ENCODE measurements at regions not wholly inside any gene's neighbourhood (a gene's known extent, or its start where the extent isn't known, plus 50 kb on each side); places are given as distances from the start of the nearest gene placed in this dataset.
"Not testable (repeated sequence)": the region's sequence is repeated elsewhere in the genome, so short reads cannot be mapped to it uniquely, and the experiment has no call there.

DNA sequence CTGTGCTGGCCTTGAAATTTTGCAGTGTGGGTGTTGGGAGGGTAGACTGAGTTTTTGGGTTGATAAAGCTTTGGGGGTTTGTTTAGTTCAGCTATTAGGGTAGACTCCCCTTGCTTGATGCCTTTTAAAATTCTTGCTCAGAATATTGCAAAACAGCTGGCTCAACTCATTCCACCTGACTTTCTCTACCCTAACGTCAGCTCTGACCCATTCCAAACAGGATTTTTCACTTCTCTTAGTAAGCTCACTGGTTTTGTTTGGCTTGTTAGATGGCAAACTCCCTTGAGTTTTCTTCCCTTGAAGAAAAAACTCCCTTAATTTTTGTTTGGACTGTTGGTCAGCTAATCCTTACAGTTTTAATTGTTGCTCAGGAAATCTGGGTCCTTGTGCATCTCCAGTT, 195.1 kb upstream of the DTNA start:
- Mint-ChIP-seq H3K27ac (no peak overlapping the region), H3K4me3 (no peak overlapping the region), H3K27me3 (no peaks in the 10 kb centered on the region), H3K4me1 (no peaks in the 10 kb centered on the region), H3K9me3 (peaks cover 0 to 20% (median 6%) of the 10 kb centered on the region in 7 donors), H3K36me3 (no peaks in the 10 kb centered on the region)
- H3K9me3 ChIP-seq (ENCODE audit: control insufficient read depth in 2 of 2, low read length in 2 of 2) = no peaks in the 10 kb centered on the region
- DNase-seq (no peak), ATAC-seq (ENCODE audit: low read depth in 2 of 2) (no peak)
- H3K27ac ChIP-seq (ENCODE audit: insufficient read depth, low read length, poor library complexity, severe bottlenecking) = no peak overlapping the region
- no peaks in the 10 kb centered on the region for H3K4me1 ChIP-seq (ENCODE audit: control insufficient read depth, insufficient read depth, low read length, poor library complexity, severe bottlenecking)
- no peak overlapping the region for H3K4me3 ChIP-seq (ENCODE audit: low read depth, low read length)
- no peaks in the 10 kb centered on the region for H3K36me3 ChIP-seq (ENCODE audit: control insufficient read depth, insufficient read depth, low read length)
- no peaks in the 10 kb centered on the region for H3K27me3 ChIP-seq (ENCODE audit: control insufficient read depth, insufficient read depth, low read length)

DNA sequence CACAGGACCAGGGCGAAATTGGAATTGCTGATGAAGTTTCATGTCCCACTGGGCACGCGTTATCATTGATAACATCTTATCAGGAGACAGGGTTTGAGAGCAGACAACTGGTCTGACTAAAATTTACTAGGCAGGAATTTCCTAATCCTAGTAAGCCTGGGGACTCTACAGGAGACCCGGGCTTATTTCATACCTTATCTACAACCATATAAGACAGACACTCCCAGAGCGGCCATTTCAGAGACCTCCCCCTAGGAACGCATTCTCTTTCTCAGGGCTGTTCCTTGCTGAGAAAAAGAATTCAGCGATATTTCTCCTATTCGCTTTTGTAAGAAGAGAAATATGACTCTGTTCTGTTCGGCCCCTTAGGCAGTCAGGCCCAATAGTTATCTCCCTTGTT, 193.7 kb upstream of the DTNA start:
- not testable (repeated sequence) for H3K36me3 ChIP-seq (ENCODE audit: control insufficient read depth, insufficient read depth, low read length); ATAC-seq (ENCODE audit: low read depth in 2 of 2); H3K4me3 Mint-ChIP-seq; H3K4me1 ChIP-seq (ENCODE audit: control insufficient read depth, insufficient read depth, low read length, poor library complexity, severe bottlenecking); DNase-seq; H3K4me3 ChIP-seq (ENCODE audit: low read depth, low read length); H3K36me3 Mint-ChIP-seq; H3K9me3 ChIP-seq (ENCODE audit: control insufficient read depth in 2 of 2, low read length in 2 of 2); H3K27me3 ChIP-seq (ENCODE audit: control insufficient read depth, insufficient read depth, low read length); H3K27me3 Mint-ChIP-seq; H3K27ac ChIP-seq (ENCODE audit: insufficient read depth, low read length, poor library complexity, severe bottlenecking); H3K27ac Mint-ChIP-seq; H3K4me1 Mint-ChIP-seq
- peaks cover 0 to 20% (median 8%) of the 10 kb centered on the region in 7 donors for H3K9me3 Mint-ChIP-seq

DNA sequence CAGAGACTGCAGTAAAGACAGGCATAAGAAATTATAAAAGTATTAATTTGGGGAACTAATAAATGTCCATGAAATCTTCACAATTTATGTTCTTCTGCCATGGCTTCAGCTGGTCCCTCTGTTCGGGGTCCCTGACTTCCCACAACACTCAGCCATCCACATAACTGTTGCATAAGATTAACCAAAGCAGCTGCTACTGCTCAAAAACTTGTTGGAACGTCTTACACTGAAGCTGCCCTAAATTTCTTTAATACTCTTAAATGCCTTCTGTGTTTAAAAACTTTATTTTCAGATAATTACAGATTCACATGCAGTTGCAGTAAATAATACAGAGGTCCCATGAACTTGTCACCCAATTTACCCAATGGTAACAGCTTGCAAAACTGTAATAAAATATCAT, 193.1 kb upstream of the DTNA start:
- not testable (repeated sequence) for H3K27me3 Mint-ChIP-seq; H3K36me3 Mint-ChIP-seq; DNase-seq; H3K36me3 ChIP-seq (ENCODE audit: control insufficient read depth, insufficient read depth, low read length); H3K4me1 Mint-ChIP-seq; H3K9me3 ChIP-seq (ENCODE audit: control insufficient read depth in 2 of 2, low read length in 2 of 2); H3K4me1 ChIP-seq (ENCODE audit: control insufficient read depth, insufficient read depth, low read length, poor library complexity, severe bottlenecking); H3K27me3 ChIP-seq (ENCODE audit: control insufficient read depth, insufficient read depth, low read length); H3K4me3 ChIP-seq (ENCODE audit: low read depth, low read length); H3K4me3 Mint-ChIP-seq; H3K27ac ChIP-seq (ENCODE audit: insufficient read depth, low read length, poor library complexity, severe bottlenecking); H3K27ac Mint-ChIP-seq; ATAC-seq (ENCODE audit: low read depth in 2 of 2)
- H3K9me3 Mint-ChIP-seq = peaks cover 0 to 20% (median 9%) of the 10 kb centered on the region in 7 donors

DNA sequence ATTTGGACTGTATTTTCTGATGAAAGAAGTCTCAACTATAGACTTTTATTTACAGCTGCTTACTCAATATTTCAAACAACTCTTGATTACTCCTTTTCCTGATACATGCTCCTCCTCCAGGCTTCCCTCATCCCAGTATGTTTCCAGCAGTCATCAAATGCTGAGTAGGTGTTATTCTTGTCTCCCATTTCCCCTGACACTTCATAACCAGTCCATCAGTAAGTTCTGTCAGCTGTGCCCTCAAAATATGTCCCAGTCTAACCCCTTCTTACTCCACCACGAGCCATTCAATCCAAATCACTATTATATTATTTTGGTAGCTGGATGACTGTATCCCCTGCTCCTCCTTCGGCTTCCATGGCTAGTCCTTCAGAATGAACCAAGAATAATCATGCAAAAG, 189.1 kb upstream of the DTNA start:
- H3K27ac Mint-ChIP-seq = no peak overlapping the region
- no peaks in the 10 kb centered on the region for H3K4me1 Mint-ChIP-seq
- Histone ChIP-seq H3K27ac (ENCODE audit: insufficient read depth, low read length, poor library complexity, severe bottlenecking) (no peak overlapping the region), H3K4me3 (ENCODE audit: low read depth, low read length) (no peak overlapping the region), H3K27me3 (ENCODE audit: control insufficient read depth, insufficient read depth, low read length) (no peaks in the 10 kb centered on the region), H3K36me3 (ENCODE audit: control insufficient read depth, insufficient read depth, low read length) (no peaks in the 10 kb centered on the region), H3K4me1 (ENCODE audit: control insufficient read depth, insufficient read depth, low read length, poor library complexity, severe bottlenecking) (no peaks in the 10 kb centered on the region), H3K9me3 (ENCODE audit: control insufficient read depth in 2 of 2, low read length in 2 of 2) (no peaks in the 10 kb centered on the region)
- H3K27me3 Mint-ChIP-seq = no peaks in the 10 kb centered on the region
- no peak overlapping the region for H3K4me3 Mint-ChIP-seq
- peaks cover 0 to 15% (median 10%) of the 10 kb centered on the region in 7 donors for H3K9me3 Mint-ChIP-seq
- ATAC-seq (ENCODE audit: low read depth in 2 of 2) (no peak), DNase-seq (no peak)
- H3K36me3 Mint-ChIP-seq = no peaks in the 10 kb centered on the region

DNA sequence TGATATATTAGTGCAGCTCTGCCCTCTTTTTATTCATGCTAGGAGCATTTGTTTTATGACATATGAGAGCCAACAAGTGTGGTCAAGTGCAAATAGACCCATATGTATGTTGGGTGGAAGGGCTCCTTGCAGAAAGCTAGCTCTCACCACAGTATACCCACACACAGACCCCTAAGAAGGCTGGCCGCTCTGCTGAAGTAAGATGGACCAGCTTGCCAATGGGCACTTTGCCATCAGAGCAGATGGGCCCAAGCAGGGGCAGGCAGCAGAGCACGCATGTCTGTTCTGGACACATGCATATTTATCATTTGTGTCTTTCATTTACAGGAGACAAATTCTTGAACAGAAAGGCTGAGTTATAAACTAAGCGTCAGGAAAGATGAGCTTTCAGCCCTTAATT, 187.5 kb upstream of the DTNA start:
- H3K9me3 ChIP-seq (ENCODE audit: control insufficient read depth in 2 of 2, low read length in 2 of 2) = no peaks in the 10 kb centered on the region

DNA sequence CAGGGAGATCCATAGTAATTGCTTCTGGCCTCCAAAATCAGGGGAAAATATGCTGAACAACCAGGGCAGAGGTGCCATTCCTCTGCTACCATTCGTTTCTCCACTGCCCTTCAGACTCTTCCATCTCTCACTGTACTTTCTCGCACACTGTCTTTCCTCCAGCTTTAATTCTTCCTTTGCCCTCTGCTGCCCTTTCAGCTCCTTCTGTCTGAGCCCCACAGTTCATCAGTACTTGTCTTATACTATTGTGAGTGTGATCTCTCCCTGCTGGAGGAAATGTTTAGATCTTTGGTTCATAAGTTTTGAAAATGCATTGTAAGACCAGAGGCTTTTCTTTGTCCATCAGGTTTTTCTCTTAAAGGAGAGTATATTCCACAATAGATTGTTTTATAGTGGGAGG, 184.9 kb upstream of the DTNA start:
- H3K4me1 Mint-ChIP-seq = no peaks in the 10 kb centered on the region
- H3K36me3 Mint-ChIP-seq = no peaks in the 10 kb centered on the region
- no peak overlapping the region for H3K27ac Mint-ChIP-seq
- peaks cover 0 to 14% (median 11%) of the 10 kb centered on the region in 7 donors for H3K9me3 Mint-ChIP-seq
- no peak overlapping the region for H3K4me3 Mint-ChIP-seq
- H3K27me3 ChIP-seq (ENCODE audit: control insufficient read depth, insufficient read depth, low read length) = no peaks in the 10 kb centered on the region
- H3K9me3 ChIP-seq (ENCODE audit: control insufficient read depth in 2 of 2, low read length in 2 of 2) = no peaks in the 10 kb centered on the region
- H3K27me3 Mint-ChIP-seq = peaks cover 4% of the 10 kb centered on the region
- ATAC-seq (ENCODE audit: low read depth in 2 of 2) (no peak), DNase-seq (no peak)
- no peaks in the 10 kb centered on the region for H3K4me1 ChIP-seq (ENCODE audit: control insufficient read depth, insufficient read depth, low read length, poor library complexity, severe bottlenecking)
- no peak overlapping the region for H3K27ac ChIP-seq (ENCODE audit: insufficient read depth, low read length, poor library complexity, severe bottlenecking)
- no peak overlapping the region for H3K4me3 ChIP-seq (ENCODE audit: low read depth, low read length)
- no peaks in the 10 kb centered on the region for H3K36me3 ChIP-seq (ENCODE audit: control insufficient read depth, insufficient read depth, low read length)

More for the DNA sequence above, 187.5 kb upstream of the DTNA start:
- Mint-ChIP-seq H3K27ac (no peak overlapping the region), H3K4me1 (no peaks in the 10 kb centered on the region), H3K9me3 (peaks cover 0 to 17% (median 8%) of the 10 kb centered on the region in 7 donors), H3K27me3 (peaks cover 4% of the 10 kb centered on the region), H3K4me3 (no peak overlapping the region), H3K36me3 (no peaks in the 10 kb centered on the region)
- Histone ChIP-seq H3K27ac (ENCODE audit: insufficient read depth, low read length, poor library complexity, severe bottlenecking) (no peak overlapping the region), H3K36me3 (ENCODE audit: control insufficient read depth, insufficient read depth, low read length) (no peaks in the 10 kb centered on the region), H3K27me3 (ENCODE audit: control insufficient read depth, insufficient read depth, low read length) (no peaks in the 10 kb centered on the region), H3K4me1 (ENCODE audit: control insufficient read depth, insufficient read depth, low read length, poor library complexity, severe bottlenecking) (no peaks in the 10 kb centered on the region), H3K4me3 (ENCODE audit: low read depth, low read length) (no peak overlapping the region)
- no peak for ATAC-seq (ENCODE audit: low read depth in 2 of 2)
- DNase-seq = no peak

DNA sequence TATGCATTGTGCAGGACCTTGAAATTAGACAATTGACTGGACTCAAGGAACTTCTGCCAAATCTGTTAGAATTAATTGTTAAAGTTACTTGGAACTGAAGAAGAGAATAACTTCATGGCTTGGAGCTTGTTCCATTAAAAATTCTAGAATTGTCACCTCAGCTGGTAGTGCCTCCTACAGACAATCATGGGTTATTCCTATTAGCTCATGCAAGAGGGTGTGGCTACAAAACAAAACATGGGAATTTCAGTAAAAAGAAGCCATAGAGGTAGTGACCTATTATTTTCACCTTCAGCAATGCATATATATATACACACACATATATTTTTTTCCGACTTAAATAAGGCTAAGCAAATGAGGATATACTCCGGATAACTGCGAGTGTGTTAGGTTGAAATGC, 181.9 kb upstream of the DTNA start:
- Histone ChIP-seq H3K4me3 (ENCODE audit: low read depth, low read length) (no peak overlapping the region), H3K4me1 (ENCODE audit: control insufficient read depth, insufficient read depth, low read length, poor library complexity, severe bottlenecking) (no peaks in the 10 kb centered on the region), H3K36me3 (ENCODE audit: control insufficient read depth, insufficient read depth, low read length) (no peaks in the 10 kb centered on the region), H3K27ac (ENCODE audit: insufficient read depth, low read length, poor library complexity, severe bottlenecking) (no peak overlapping the region), H3K9me3 (ENCODE audit: control insufficient read depth in 2 of 2, low read length in 2 of 2) (no peaks in the 10 kb centered on the region), H3K27me3 (ENCODE audit: control insufficient read depth, insufficient read depth, low read length) (no peaks in the 10 kb centered on the region)
- no peak for ATAC-seq (ENCODE audit: low read depth in 2 of 2)
- no peak overlapping the region for H3K27ac Mint-ChIP-seq
- no peaks in the 10 kb centered on the region for H3K4me1 Mint-ChIP-seq
- DNase-seq = no peak
- H3K4me3 Mint-ChIP-seq = no peak overlapping the region
- H3K36me3 Mint-ChIP-seq = no peaks in the 10 kb centered on the region
- H3K27me3 Mint-ChIP-seq = peaks cover 4% of the 10 kb centered on the region
- peaks cover 0 to 14% (median 5%) of the 10 kb centered on the region in 7 donors for H3K9me3 Mint-ChIP-seq

DNA sequence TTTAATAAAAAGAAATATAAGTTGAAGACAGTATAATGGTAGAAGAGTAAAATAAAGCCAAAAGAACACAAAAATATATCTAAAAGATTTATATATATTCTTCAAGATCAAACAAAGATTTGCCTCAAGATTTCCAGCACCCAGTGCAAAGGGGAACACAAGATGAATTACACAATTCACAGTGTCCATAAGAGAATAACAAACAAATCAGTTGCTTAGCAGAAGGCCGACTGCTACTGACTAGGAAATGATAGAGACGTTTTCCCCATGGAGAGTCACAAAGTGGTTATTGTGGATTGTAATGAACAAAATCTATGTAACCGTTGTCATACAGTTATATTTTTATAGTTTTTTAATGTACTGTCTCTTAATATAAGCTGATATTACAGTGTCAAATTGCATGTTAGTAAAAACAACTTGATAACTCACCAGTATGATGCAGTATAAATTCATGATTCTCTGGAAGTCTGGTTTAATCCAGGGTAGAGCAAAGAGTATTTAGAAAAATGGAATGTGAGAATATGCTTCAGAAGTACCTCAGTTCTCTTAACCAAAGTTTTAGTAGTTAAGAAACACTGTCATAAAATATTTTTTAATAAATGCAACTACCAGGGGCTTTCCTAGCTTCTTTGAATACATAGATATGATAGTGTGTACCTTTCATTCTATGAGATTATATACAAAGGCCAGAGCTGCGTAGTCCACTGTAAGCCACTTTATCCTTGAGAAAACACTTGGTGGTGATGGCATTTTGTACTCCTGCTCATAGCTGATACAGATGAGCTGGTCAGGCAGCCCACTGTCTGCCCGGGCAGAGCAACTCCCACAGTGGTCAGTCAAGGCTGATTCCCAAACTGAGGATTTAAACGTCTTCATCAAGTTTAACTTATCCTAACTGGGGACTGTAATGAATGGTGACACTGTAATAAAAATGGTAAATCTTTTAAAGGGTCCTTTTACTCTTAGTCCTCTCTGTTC, 180.5 kb upstream of the DTNA start:
- H3K4me3 ChIP-seq (ENCODE audit: low read depth, low read length) = no peak overlapping the region
- Mint-ChIP-seq H3K4me3 (no peak overlapping the region), H3K9me3 (peaks cover 0 to 20% (median 8%) of the 10 kb centered on the region in 7 donors), H3K36me3 (no peaks in the 10 kb centered on the region), H3K27ac (no peak overlapping the region), H3K27me3 (peaks cover 4% of the 10 kb centered on the region), H3K4me1 (no peaks in the 10 kb centered on the region)
- H3K27me3 ChIP-seq (ENCODE audit: control insufficient read depth, insufficient read depth, low read length) = no peaks in the 10 kb centered on the region
- H3K9me3 ChIP-seq (ENCODE audit: control insufficient read depth in 2 of 2, low read length in 2 of 2) = no peaks in the 10 kb centered on the region
- ATAC-seq (ENCODE audit: low read depth in 2 of 2) = no peak
- no peaks in the 10 kb centered on the region for H3K4me1 ChIP-seq (ENCODE audit: control insufficient read depth, insufficient read depth, low read length, poor library complexity, severe bottlenecking)
- DNase-seq = no peak
- no peaks in the 10 kb centered on the region for H3K36me3 ChIP-seq (ENCODE audit: control insufficient read depth, insufficient read depth, low read length)
- no peak overlapping the region for H3K27ac ChIP-seq (ENCODE audit: insufficient read depth, low read length, poor library complexity, severe bottlenecking)

Data from CD4-positive, CD25-positive, alpha-beta regulatory T cell (primary cell).